Thyroid gland (tissue), 4 donors: ENCODE measurements at regions not wholly inside any gene's neighbourhood (a gene's known extent, or its start where the extent isn't known, plus 50 kb on each side); places are given as distances from the start of the nearest gene placed in this dataset.

Experiments
- CTCF ChIP-seq, 6 experiments: fragments of 200-600 bp in 3 of 6; fragments of 450-650 bp in 3 of 6; sonication (generic) in 3 of 6; IDR thresholded peaks; one replicate each; pipeline ENCODE4 v1.5.1; 2016 to 2019; ENCODE audit warnings: antibody characterized with exemption in 6 of 6, mild to moderate bottlenecking in 2 of 6, inconsistent platforms in 1 of 6, moderate library complexity in 1 of 6
- POLR2A ChIP-seq, 2 donors: fragments of 450-650 bp; IDR thresholded peaks; one replicate each; pipeline ENCODE4 v1.6.1; 2017; ENCODE audit warnings: antibody characterized with exemption in 2 of 2, mild to moderate bottlenecking in 2 of 2, moderate library complexity in 1 of 2

DNA sequence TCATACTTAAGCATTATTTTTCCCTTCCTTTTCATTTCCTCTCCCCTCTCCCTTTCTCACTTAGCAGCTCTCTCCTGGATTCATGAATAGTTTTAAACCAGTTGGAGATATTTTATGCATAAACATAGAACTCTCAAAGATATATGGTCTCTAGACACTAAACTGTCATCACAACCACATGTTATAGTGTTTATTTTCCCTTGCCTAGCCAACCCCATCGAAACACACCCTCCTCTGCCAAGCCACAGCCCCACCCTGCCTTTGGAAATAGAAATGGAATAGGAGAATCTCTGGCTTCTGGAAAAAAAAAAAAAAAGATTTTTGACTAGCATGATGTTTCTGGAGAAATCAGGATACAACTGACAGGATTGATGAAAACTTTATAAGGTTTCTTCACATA, 64.8 kb upstream of the RBPJ start:
- no peak for TF ChIP-seq CTCF (IDR thresholded peaks at IDR 0.05)
- TF ChIP-seq POLR2A (IDR thresholded peaks at IDR 0.05) = no peak
